Epithelial cell of proximal tubule (primary cell): ENCODE measurements at regions not wholly inside any gene's neighbourhood (a gene's known extent, or its start where the extent isn't known, plus 50 kb on each side); places are given as distances from the start of the nearest gene placed in this dataset.

ENCODE experiments used
- DNase-seq: peaks from one replicate; pipeline ENCODE4 v3.0.0-alpha.2; 2011; ENCODE audit warnings: low read depth
- H3K4me3 ChIP-seq: 2 replicates; pipeline ENCODE4 v1.5.1; 2011; ENCODE audit warnings: low read depth, mild to moderate bottlenecking, low read length
- CTCF ChIP-seq: conservative IDR thresholded peaks from 2 replicates; pipeline ENCODE4 v1.5.1; 2012; ENCODE audit warnings: low read depth, mild to moderate bottlenecking, low read length

- DNase-seq = no peak
- no peak overlapping the region for H3K4me3 ChIP-seq
- no peak for TF ChIP-seq CTCF
Measured at GRCh38 chr6:156691018-156691417, 86.2 kb upstream of the ARID1B start.

GRCh38 chr6:156689656-156690055 lies 87.5 kb upstream of the ARID1B start:
- no peak overlapping the region for H3K4me3 ChIP-seq
- TF ChIP-seq CTCF = no peak
- no peak for DNase-seq

GRCh38 chr6:156688620-156688971 lies 88.6 kb upstream of the ARID1B start:
- H3K4me3 ChIP-seq = no peak overlapping the region

GRCh38 chr6:156687789-156688619 lies 89.2 kb upstream of the ARID1B start:
- TF ChIP-seq CTCF = peak; percentile 2
- H3K4me3 ChIP-seq = peak overlapping the region; percentile 76
- DNase-seq = no peak

More at GRCh38 chr6:156688620-156688971, 88.6 kb upstream of the ARID1B start:
- no peak for TF ChIP-seq CTCF
- no peak for DNase-seq

GRCh38 chr6:156686995-156687788 lies 90.0 kb upstream of the ARID1B start:
- H3K4me3 ChIP-seq = peak overlapping the region; percentile 76
- DNase-seq = peak; percentile 37
- TF ChIP-seq CTCF = no peak

GRCh38 chr6:156686301-156686994 lies 90.7 kb upstream of the ARID1B start:
- DNase-seq = peak; percentile 48
- TF ChIP-seq CTCF = peak; percentile 50
- peak overlapping the region; percentile 65 for H3K4me3 ChIP-seq
